ENCODE measurements at regions not wholly inside any gene's neighbourhood (a gene's known extent, or its start where the extent isn't known, plus 50 kb on each side); places are given as distances from the start of the nearest gene placed in this dataset.
"Not testable (repeated sequence)": the region's sequence is repeated elsewhere in the genome, so short reads cannot be mapped to it uniquely, and the experiment has no call there.

- Histone ChIP-seq H3K9ac (ENCODE audit: low read length) (no peak overlapping the region), H2AFZ (ENCODE audit: low read depth, low read length) (no peak overlapping the region), H3F3A (ENCODE audit: insufficient read depth, low read length, poor library complexity, severe bottlenecking) (no peaks in the 10 kb centered on the region), H3K27me3 (ENCODE audit: insufficient read depth, low read depth, low read length) (no peaks in the 10 kb centered on the region), H3K9me2 (ENCODE audit: insufficient read depth, low read length) (no peaks in the 10 kb centered on the region), H3K79me2 (replicated peaks; ENCODE audit: insufficient read depth, low read length) (no peaks in the 10 kb centered on the region), H3K27ac (ENCODE audit: low read length) (no peak overlapping the region), H4K20me1 (ENCODE audit: insufficient read depth) (no peaks in the 10 kb centered on the region), H3K4me2 (ENCODE audit: low read length) (no peak overlapping the region), H3K36me3 (ENCODE audit: insufficient read depth, low read length) (no peaks in the 10 kb centered on the region), H3K9me3 (ENCODE audit: low read length) (no peaks in the 10 kb centered on the region), H3K4me3 (ENCODE audit: low read length) (peak overlapping the region; percentile 23)
- no peak for TF ChIP-seq MXI1 (conservative IDR thresholded peaks at IDR 0.05; ENCODE audit: poor library complexity, severe bottlenecking)
- no peak for TF ChIP-seq SMC3 (conservative IDR thresholded peaks at IDR 0.05; ENCODE audit: poor library complexity)
- no peak for TF ChIP-seq EZH2 (IDR thresholded peaks at IDR 0.05; ENCODE audit: borderline replicate concordance, insufficient read depth, low read length, poor library complexity, severe bottlenecking)
- TF ChIP-seq POLR2AphosphoS5 (IDR thresholded peaks at IDR 0.05): no peak
- TF ChIP-seq, protein P1, sequence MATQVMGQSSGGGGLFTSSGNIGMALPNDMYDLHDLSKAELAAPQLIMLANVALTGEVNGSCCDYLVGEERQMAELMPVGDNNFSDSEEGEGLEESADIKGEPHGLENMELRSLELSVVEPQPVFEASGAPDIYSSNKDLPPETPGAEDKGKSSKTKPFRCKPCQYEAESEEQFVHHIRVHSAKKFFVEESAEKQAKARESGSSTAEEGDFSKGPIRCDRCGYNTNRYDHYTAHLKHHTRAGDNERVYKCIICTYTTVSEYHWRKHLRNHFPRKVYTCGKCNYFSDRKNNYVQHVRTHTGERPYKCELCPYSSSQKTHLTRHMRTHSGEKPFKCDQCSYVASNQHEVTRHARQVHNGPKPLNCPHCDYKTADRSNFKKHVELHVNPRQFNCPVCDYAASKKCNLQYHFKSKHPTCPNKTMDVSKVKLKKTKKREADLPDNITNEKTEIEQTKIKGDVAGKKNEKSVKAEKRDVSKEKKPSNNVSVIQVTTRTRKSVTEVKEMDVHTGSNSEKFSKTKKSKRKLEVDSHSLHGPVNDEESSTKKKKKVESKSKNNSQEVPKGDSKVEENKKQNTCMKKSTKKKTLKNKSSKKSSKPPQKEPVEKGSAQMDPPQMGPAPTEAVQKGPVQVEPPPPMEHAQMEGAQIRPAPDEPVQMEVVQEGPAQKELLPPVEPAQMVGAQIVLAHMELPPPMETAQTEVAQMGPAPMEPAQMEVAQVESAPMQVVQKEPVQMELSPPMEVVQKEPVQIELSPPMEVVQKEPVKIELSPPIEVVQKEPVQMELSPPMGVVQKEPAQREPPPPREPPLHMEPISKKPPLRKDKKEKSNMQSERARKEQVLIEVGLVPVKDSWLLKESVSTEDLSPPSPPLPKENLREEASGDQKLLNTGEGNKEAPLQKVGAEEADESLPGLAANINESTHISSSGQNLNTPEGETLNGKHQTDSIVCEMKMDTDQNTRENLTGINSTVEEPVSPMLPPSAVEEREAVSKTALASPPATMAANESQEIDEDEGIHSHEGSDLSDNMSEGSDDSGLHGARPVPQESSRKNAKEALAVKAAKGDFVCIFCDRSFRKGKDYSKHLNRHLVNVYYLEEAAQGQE (IDR thresholded peaks at IDR 0.05; ENCODE audit: borderline replicate concordance): no peak
- TF ChIP-seq EP300 (conservative IDR thresholded peaks at IDR 0.05; ENCODE audit: poor library complexity, severe bottlenecking): no peak
- no peak for TF ChIP-seq RAD21 (conservative IDR thresholded peaks at IDR 0.05)
These were observed 909.2 kb upstream of the PRKX start for GRCh38 chrX:4622486-4623167.

GRCh38 chrX:4613651-4614050 is 900.2 kb upstream of the PRKX start:
- not testable (repeated sequence) for H3K9me3 ChIP-seq (ENCODE audit: low read length); H3K4me3 ChIP-seq (ENCODE audit: low read length); H3K27me3 ChIP-seq (ENCODE audit: insufficient read depth, low read depth, low read length); H2AFZ ChIP-seq (ENCODE audit: low read depth, low read length); H3K79me2 ChIP-seq (replicated peaks; ENCODE audit: insufficient read depth, low read length); H3F3A ChIP-seq (ENCODE audit: insufficient read depth, low read length, poor library complexity, severe bottlenecking); H3K27ac ChIP-seq (ENCODE audit: low read length); H3K9me2 ChIP-seq (ENCODE audit: insufficient read depth, low read length); H3K9ac ChIP-seq (ENCODE audit: low read length); H3K36me3 ChIP-seq (ENCODE audit: insufficient read depth, low read length); H4K20me1 ChIP-seq (ENCODE audit: insufficient read depth); H3K4me2 ChIP-seq (ENCODE audit: low read length)

- H3K4me3 ChIP-seq (ENCODE audit: low read length): no peak overlapping the region
- H3K36me3 ChIP-seq (ENCODE audit: insufficient read depth, low read length): no peaks in the 10 kb centered on the region
- H3K27ac ChIP-seq (ENCODE audit: low read length): no peak overlapping the region
- TF ChIP-seq MXI1 (conservative IDR thresholded peaks at IDR 0.05; ENCODE audit: poor library complexity, severe bottlenecking) (no peak), TAF1 (IDR thresholded peaks at IDR 0.05; ENCODE audit: low read depth) (no peak), RAD21 (conservative IDR thresholded peaks at IDR 0.05) (no peak)
- TF ChIP-seq, protein P2, sequence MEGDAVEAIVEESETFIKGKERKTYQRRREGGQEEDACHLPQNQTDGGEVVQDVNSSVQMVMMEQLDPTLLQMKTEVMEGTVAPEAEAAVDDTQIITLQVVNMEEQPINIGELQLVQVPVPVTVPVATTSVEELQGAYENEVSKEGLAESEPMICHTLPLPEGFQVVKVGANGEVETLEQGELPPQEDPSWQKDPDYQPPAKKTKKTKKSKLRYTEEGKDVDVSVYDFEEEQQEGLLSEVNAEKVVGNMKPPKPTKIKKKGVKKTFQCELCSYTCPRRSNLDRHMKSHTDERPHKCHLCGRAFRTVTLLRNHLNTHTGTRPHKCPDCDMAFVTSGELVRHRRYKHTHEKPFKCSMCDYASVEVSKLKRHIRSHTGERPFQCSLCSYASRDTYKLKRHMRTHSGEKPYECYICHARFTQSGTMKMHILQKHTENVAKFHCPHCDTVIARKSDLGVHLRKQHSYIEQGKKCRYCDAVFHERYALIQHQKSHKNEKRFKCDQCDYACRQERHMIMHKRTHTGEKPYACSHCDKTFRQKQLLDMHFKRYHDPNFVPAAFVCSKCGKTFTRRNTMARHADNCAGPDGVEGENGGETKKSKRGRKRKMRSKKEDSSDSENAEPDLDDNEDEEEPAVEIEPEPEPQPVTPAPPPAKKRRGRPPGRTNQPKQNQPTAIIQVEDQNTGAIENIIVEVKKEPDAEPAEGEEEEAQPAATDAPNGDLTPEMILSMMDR (IDR thresholded peaks at IDR 0.05; ENCODE audit: poor library complexity, severe bottlenecking): no peak
- no peak overlapping the region for H3K4me2 ChIP-seq (ENCODE audit: low read length)
- H3K9me2 ChIP-seq (ENCODE audit: insufficient read depth, low read length): no peaks in the 10 kb centered on the region
- H3K9me3 ChIP-seq (ENCODE audit: low read length): no peaks in the 10 kb centered on the region
- no peaks in the 10 kb centered on the region for H4K20me1 ChIP-seq (ENCODE audit: insufficient read depth)
- H3K79me2 ChIP-seq (replicated peaks; ENCODE audit: insufficient read depth, low read length): no peaks in the 10 kb centered on the region
- H3K27me3 ChIP-seq (ENCODE audit: insufficient read depth, low read depth, low read length): no peaks in the 10 kb centered on the region
- H3F3A ChIP-seq (ENCODE audit: insufficient read depth, low read length, poor library complexity, severe bottlenecking): no peaks in the 10 kb centered on the region
- H3K9ac ChIP-seq (ENCODE audit: low read length): no peak overlapping the region
- no peak overlapping the region for H2AFZ ChIP-seq (ENCODE audit: low read depth, low read length)
These were observed 875.4 kb upstream of the PRKX start for GRCh38 chrX:4588893-4589292.

Measured in neural cell (in vitro differentiated cells).